ENCODE measurements at regions not wholly inside any gene's neighbourhood (a gene's known extent, or its start where the extent isn't known, plus 50 kb on each side); places are given as distances from the start of the nearest gene placed in this dataset.

DNA sequence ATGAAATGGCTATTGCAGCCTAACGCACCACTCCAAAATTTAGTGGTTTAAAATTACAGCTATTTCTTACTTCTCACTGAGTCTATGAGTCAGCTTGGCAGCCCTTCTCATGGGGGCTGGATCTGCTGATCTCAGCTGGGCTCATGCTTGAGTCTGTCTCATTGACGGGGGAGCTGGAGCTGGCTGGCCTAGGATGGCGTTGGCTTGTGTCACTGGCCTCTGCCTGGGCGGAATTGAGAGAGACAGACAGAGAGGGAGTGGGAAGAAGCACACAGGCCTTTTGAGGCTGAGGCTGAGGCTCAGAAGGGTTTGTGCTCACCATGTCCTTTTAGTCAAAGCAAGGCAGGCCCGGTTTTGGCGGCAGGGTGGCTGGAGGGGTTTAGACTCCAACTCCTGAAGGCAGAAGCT is 412.1 kb upstream of the MYT1L start:
- TF ChIP-seq, protein P1, sequence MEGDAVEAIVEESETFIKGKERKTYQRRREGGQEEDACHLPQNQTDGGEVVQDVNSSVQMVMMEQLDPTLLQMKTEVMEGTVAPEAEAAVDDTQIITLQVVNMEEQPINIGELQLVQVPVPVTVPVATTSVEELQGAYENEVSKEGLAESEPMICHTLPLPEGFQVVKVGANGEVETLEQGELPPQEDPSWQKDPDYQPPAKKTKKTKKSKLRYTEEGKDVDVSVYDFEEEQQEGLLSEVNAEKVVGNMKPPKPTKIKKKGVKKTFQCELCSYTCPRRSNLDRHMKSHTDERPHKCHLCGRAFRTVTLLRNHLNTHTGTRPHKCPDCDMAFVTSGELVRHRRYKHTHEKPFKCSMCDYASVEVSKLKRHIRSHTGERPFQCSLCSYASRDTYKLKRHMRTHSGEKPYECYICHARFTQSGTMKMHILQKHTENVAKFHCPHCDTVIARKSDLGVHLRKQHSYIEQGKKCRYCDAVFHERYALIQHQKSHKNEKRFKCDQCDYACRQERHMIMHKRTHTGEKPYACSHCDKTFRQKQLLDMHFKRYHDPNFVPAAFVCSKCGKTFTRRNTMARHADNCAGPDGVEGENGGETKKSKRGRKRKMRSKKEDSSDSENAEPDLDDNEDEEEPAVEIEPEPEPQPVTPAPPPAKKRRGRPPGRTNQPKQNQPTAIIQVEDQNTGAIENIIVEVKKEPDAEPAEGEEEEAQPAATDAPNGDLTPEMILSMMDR (conservative IDR thresholded peaks at IDR 0.05; ENCODE audit: low read depth, low read length) = no peak
- TF ChIP-seq MXI1 (IDR thresholded peaks at IDR 0.05; ENCODE audit: borderline replicate concordance, low read depth, low read length) (no peak), POLR2A (IDR thresholded peaks at IDR 0.05; ENCODE audit: low read depth, low read length) (no peak), BHLHE40 (IDR thresholded peaks at IDR 0.05; ENCODE audit: low read depth, low read length) (no peak), RAD21 (IDR thresholded peaks at IDR 0.05; ENCODE audit: low read length) (no peak), MAZ (IDR thresholded peaks at IDR 0.05; ENCODE audit: borderline replicate concordance, low read depth, low read length) (no peak)
- TF ChIP-seq, protein P2, sequence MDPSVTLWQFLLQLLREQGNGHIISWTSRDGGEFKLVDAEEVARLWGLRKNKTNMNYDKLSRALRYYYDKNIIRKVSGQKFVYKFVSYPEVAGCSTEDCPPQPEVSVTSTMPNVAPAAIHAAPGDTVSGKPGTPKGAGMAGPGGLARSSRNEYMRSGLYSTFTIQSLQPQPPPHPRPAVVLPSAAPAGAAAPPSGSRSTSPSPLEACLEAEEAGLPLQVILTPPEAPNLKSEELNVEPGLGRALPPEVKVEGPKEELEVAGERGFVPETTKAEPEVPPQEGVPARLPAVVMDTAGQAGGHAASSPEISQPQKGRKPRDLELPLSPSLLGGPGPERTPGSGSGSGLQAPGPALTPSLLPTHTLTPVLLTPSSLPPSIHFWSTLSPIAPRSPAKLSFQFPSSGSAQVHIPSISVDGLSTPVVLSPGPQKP (IDR thresholded peaks at IDR 0.05; ENCODE audit: borderline replicate concordance, low read depth, low read length) = no peak
- TF ChIP-seq, protein P3, sequence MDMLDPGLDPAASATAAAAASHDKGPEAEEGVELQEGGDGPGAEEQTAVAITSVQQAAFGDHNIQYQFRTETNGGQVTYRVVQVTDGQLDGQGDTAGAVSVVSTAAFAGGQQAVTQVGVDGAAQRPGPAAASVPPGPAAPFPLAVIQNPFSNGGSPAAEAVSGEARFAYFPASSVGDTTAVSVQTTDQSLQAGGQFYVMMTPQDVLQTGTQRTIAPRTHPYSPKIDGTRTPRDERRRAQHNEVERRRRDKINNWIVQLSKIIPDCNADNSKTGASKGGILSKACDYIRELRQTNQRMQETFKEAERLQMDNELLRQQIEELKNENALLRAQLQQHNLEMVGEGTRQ (IDR thresholded peaks at IDR 0.05; ENCODE audit: low read depth, low read length) = no peak
